Neural progenitor cell (in vitro differentiated cells): ENCODE measurements at regions not wholly inside any gene's neighbourhood (a gene's known extent, or its start where the extent isn't known, plus 50 kb on each side); places are given as distances from the start of the nearest gene placed in this dataset.
"Not testable (repeated sequence)": the region's sequence is repeated elsewhere in the genome, so short reads cannot be mapped to it uniquely, and the experiment has no call there.

ENCODE experiments used
- CTCF ChIP-seq: fragments of 200-600 bp; sonication (generic); IDR thresholded peaks from 2 replicates; pipeline ENCODE4 v1.5.1; 2017; ENCODE audit warnings: antibody characterized with exemption, mild to moderate bottlenecking
- EZH2 ChIP-seq: fragments of 200-600 bp; sonication (generic); IDR thresholded peaks from 2 replicates; pipeline ENCODE4 v1.6.1; 2017; ENCODE audit warnings: antibody characterized with exemption, mild to moderate bottlenecking, moderate library complexity

DNA sequence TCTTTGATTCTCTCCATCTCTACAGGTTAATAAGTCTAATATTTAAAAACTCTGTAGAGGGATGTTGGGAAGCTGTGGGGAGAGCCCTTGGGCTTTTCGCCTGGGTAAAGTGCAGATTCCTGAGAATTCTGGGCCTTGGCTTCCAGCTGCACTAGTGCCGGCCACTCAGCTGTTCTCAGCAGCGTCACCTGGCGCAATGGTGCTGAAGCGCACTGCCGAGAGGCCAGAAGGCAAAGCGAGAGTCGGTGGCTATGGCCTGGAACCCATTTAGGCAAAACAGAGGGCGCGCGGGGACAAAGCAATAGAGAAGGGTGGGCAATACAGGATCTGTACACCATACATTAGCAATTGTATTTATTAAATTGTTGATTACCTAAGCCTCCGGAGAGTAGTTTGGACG, 168.7 kb downstream of the FAM72C start:
- not testable (repeated sequence) for TF ChIP-seq CTCF, EZH2
